PC-3 (cell line): ENCODE measurements at regions not wholly inside any gene's neighbourhood (a gene's known extent, or its start where the extent isn't known, plus 50 kb on each side); places are given as distances from the start of the nearest gene placed in this dataset.

ENCODE experiments used
- ATAC-seq: fragments of 200-7000 bp; cut with Tn5 transposase; 2 replicates; pipeline ENCODE4 v1.9.1; 2020; ENCODE audit warnings: mild to moderate bottlenecking, moderate library complexity
- BruUV-seq: library from RNA; stranded (reverse); fragments of 400-500 nt; replicated peaks from 2 replicates; lab custom pipeline; 2021; lab: Mats Ljungman, UMichigan
- CTCF ChIA-PET: fragments of 300-600 bp; sonication (Branson Sonifier 250); formaldehyde crosslinking; loops from one replicate; lab custom pipeline; 2022; ENCODE audit warnings: antibody characterized with exemption; lab: Charles Lee
- POLR2A ChIA-PET: fragments of 300-600 bp; sonication (Branson Sonifier 250); formaldehyde crosslinking; loops from one replicate; lab custom pipeline; 2022; ENCODE audit warnings: antibody characterized with exemption; ENCODE audit not compliant: unreplicated experiment; lab: Charles Lee
- DNase-seq: peaks from one replicate; pipeline ENCODE4 v3.0.0-alpha.2; 2015
- H2AFZ ChIP-seq: fragments of 300-600 bp; sonication (generic); 2 replicates; pipeline ENCODE4 v1.6.0; 2016; ENCODE audit warnings: antibody characterized with exemption, low read length
- H3F3A ChIP-seq: fragments of 300-600 bp; sonication (generic); one replicate; pipeline ENCODE4 v1.6.0; 2017; ENCODE audit warnings: antibody characterized with exemption, low read length, control low read depth, mild to moderate bottlenecking; ENCODE audit not compliant: unreplicated experiment
- H3K27ac ChIP-seq: fragments of 300-600 bp; sonication (generic); 2 replicates; pipeline ENCODE4 v1.5.1; 2016; ENCODE audit warnings: mild to moderate bottlenecking, low read length
- H3K27me3 ChIP-seq: fragments of 300-600 bp; sonication (generic); 2 replicates; pipeline ENCODE4 v1.6.1; 2016; ENCODE audit warnings: low read length, mixed read lengths
- H3K36me3 ChIP-seq: fragments of 300-600 bp; sonication (generic); 2 replicates; pipeline ENCODE4 v1.6.1; 2016; ENCODE audit warnings: low read depth, mixed run types, low read length, mixed read lengths
- H3K4me1 ChIP-seq: fragments of 300-600 bp; sonication (generic); 2 replicates; pipeline ENCODE4 v1.5.1; 2016; ENCODE audit warnings: low read length; ENCODE audit not compliant: insufficient read depth
- H3K4me2 ChIP-seq: fragments of 300-600 bp; sonication (generic); 2 replicates; pipeline ENCODE4 v1.6.0; 2016; ENCODE audit warnings: low read length
- H3K4me3 ChIP-seq: fragments of 300-600 bp; sonication (generic); 2 replicates; pipeline ENCODE4 v1.5.1; 2016; ENCODE audit warnings: mild to moderate bottlenecking, low read length, mixed read lengths
- H3K79me2 ChIP-seq: fragments of 300-600 bp; sonication (generic); 2 replicates; pipeline ENCODE4 v1.6.1; 2017; ENCODE audit warnings: low read length, mixed read lengths
- H3K9ac ChIP-seq: fragments of 300-600 bp; sonication (generic); 2 replicates; pipeline ENCODE4 v1.6.0; 2016; ENCODE audit warnings: mild to moderate bottlenecking, low read length
- H3K9me2 ChIP-seq: fragments of 300-600 bp; sonication (generic); replicated peaks from 2 replicates; pipeline ENCODE4 v1.6.1; 2016; ENCODE audit warnings: mixed run types, low read length, mixed read lengths
- H3K9me3 ChIP-seq: fragments of 300-600 bp; sonication (generic); 2 replicates; pipeline ENCODE4 v1.6.1; 2016; ENCODE audit warnings: low read length, mixed read lengths
- H4K20me1 ChIP-seq: fragments of 300-600 bp; sonication (generic); 2 replicates; pipeline ENCODE4 v1.6.1; 2016; ENCODE audit warnings: low read length, mixed read lengths
- EZH2 ChIP-seq: fragments of 300-600 bp; sonication (generic); IDR thresholded peaks from one replicate; pipeline ENCODE4 v1.6.1; 2017; ENCODE audit warnings: antibody characterized with exemption, mild to moderate bottlenecking, low read length; ENCODE audit not compliant: unreplicated experiment
- EZH2phosphoT487 ChIP-seq: fragments of 300-600 bp; sonication (generic); IDR thresholded peaks from 2 replicates; pipeline ENCODE4 v1.6.1; 2018; ENCODE audit warnings: mild to moderate bottlenecking, antibody characterized with exemption, low read length, borderline replicate concordance
- intact Hi-C: fragments of 100-400 bp; cut with micrococcal nuclease; formaldehyde crosslinking; loops from 2 replicates; pipeline ENCODE4 v1.9.0; 2023
- TF ChIP-seq, protein P1 (sequence below): fragments of 300-600 bp; sonication (generic); conservative IDR thresholded peaks from 2 replicates; pipeline ENCODE4 v1.5.1; 2017; ENCODE audit warnings: antibody characterized with exemption, low read depth, mild to moderate bottlenecking, low read length

DNA sequence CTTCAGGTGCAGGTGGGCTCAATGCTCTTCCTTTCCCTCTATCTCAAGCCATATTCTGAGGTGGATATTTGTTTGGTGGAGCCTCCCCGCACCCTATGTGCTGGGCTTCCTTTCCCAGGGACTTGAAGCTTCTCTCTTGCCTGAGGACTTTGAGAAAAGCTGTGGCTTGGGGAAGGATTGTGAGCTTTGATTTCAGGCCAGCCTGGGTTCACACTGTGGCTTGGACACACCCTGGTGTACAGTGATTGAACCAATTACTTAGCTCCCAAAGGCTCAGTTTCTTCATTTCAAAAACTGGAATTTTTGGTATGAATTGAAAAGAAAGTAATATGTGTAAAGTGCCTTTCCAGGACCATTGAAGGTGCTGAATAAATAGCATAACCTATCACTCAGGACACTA is 224.5 kb upstream of the GLI3 start:
- no peaks in the 10 kb centered on the region for H3K9me2 ChIP-seq
- intact Hi-C loops = no loop called here
- no peaks in the 10 kb centered on the region for H4K20me1 ChIP-seq
- no peak overlapping the region for H3K4me3 ChIP-seq
- no TSS peak for BruUV-seq
- H3K36me3 ChIP-seq = no peaks in the 10 kb centered on the region
- peaks cover 10% of the 10 kb centered on the region; the same call in 1 of the 2 replicates for H3K4me1 ChIP-seq
- DNase-seq = no peak
- no peaks in the 10 kb centered on the region for H3K79me2 ChIP-seq
- no peak for ATAC-seq
- ChIA-PET POLR2A (interaction anchor here (0.6 kb wide), 2 partner anchors 8 to 147 kb away, joined by 4 to 6 read pairs; no protein-coding TSS in a partner anchor), CTCF (no interaction called here)
- H3K9ac ChIP-seq = no peak overlapping the region
- no peak overlapping the region for H2AFZ ChIP-seq
- H3K27me3 ChIP-seq = no peaks in the 10 kb centered on the region
- no peak for TF ChIP-seq EZH2
- no peaks in the 10 kb centered on the region for H3K9me3 ChIP-seq
- H3K27ac ChIP-seq = no peak overlapping the region
- no peak overlapping the region for H3K4me2 ChIP-seq
- H3F3A ChIP-seq = no peaks in the 10 kb centered on the region

DNA sequence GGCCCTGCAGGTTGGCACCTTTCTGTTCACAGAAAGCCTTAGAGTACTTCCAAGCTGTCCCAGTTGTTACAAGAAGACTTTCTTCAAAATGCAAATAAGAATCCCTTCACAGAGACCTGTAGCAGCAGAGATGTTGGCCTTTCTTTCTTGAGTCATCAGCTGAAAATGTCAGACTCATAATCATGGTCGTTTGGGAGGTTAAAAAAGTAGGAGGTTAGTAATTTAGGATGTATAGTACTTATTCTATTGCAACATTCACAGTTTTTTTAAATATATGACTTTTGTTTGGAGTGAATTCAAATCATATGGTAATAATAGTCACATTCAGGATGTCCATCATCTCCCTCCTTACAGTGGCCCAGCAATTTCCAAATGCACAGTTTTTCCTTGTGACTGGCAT is 223.9 kb upstream of the GLI3 start:
- no TSS peak for BruUV-seq

DNA sequence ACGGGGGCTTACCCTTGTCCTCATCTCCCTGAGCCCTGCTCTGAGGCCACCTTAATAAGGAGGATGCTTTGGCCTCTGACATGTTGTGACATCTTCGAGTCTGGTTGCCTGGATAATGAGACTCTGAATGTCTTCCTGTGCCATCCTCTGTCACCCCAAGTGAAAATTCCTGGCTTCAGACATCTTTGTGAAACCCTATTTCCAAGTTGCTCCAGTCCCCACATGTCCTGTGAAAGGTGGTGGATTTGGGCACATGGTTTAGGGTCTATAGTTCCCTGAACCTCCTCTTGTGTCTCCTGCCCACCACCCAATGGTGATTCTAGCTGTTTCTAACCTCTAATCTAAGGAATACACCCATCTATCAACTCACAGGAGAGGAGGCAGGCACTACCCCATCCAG is 223.1 kb upstream of the GLI3 start:
- ATAC-seq = no peak
- Histone ChIP-seq H3K79me2 (no peaks in the 10 kb centered on the region), H3K27ac (no peak overlapping the region), H3K4me1 (peaks cover 10% of the 10 kb centered on the region; the same call in 1 of the 2 replicates), H3K4me3 (no peak overlapping the region), H3F3A (no peaks in the 10 kb centered on the region), H3K9ac (no peak overlapping the region), H3K9me3 (no peaks in the 10 kb centered on the region), H3K36me3 (no peaks in the 10 kb centered on the region), H4K20me1 (no peaks in the 10 kb centered on the region), H3K4me2 (no peak overlapping the region), H3K9me2 (no peaks in the 10 kb centered on the region), H3K27me3 (no peaks in the 10 kb centered on the region), H2AFZ (no peak overlapping the region)
- intact Hi-C loops = no loop called here
- no TSS peak for BruUV-seq
- CTCF ChIA-PET = no interaction called here
- no peak for DNase-seq
- POLR2A ChIA-PET = no interaction called here
- no peak for TF ChIP-seq EZH2phosphoT487
- no peak for TF ChIP-seq EZH2
- TF ChIP-seq, protein P1, sequence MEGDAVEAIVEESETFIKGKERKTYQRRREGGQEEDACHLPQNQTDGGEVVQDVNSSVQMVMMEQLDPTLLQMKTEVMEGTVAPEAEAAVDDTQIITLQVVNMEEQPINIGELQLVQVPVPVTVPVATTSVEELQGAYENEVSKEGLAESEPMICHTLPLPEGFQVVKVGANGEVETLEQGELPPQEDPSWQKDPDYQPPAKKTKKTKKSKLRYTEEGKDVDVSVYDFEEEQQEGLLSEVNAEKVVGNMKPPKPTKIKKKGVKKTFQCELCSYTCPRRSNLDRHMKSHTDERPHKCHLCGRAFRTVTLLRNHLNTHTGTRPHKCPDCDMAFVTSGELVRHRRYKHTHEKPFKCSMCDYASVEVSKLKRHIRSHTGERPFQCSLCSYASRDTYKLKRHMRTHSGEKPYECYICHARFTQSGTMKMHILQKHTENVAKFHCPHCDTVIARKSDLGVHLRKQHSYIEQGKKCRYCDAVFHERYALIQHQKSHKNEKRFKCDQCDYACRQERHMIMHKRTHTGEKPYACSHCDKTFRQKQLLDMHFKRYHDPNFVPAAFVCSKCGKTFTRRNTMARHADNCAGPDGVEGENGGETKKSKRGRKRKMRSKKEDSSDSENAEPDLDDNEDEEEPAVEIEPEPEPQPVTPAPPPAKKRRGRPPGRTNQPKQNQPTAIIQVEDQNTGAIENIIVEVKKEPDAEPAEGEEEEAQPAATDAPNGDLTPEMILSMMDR = no peak

More for the DNA sequence above, 223.9 kb upstream of the GLI3 start:
- Histone ChIP-seq H3K9me3 (no peaks in the 10 kb centered on the region), H2AFZ (no peak overlapping the region), H3K79me2 (no peaks in the 10 kb centered on the region), H3K4me1 (peaks cover 10% of the 10 kb centered on the region; the same call in 1 of the 2 replicates), H3K27ac (no peak overlapping the region), H3K4me2 (no peak overlapping the region), H3K4me3 (no peak overlapping the region), H3K27me3 (no peaks in the 10 kb centered on the region), H3K9me2 (no peaks in the 10 kb centered on the region), H3K36me3 (no peaks in the 10 kb centered on the region), H3K9ac (no peak overlapping the region), H4K20me1 (no peaks in the 10 kb centered on the region), H3F3A (no peaks in the 10 kb centered on the region)
- no peak for TF ChIP-seq EZH2
- TF ChIP-seq, protein P1 = no peak
- POLR2A ChIA-PET = interaction anchor here (0.6 kb wide), 1 partner anchor 147 kb away, joined by 6 read pairs; no protein-coding TSS in a partner anchor
- DNase-seq = no peak
- CTCF ChIA-PET = no interaction called here
- ATAC-seq = no peak
- intact Hi-C loops = no loop called here
